Spleen (tissue), 7 donors: ENCODE measurements at regions not wholly inside any gene's neighbourhood (a gene's known extent, or its start where the extent isn't known, plus 50 kb on each side); places are given as distances from the start of the nearest gene placed in this dataset.

Experiments used
- POLR2A ChIP-seq, 3 donors: fragments of 450-650 bp; IDR thresholded peaks; one replicate each; pipeline ENCODE4 v1.5.1; 2017; ENCODE audit warnings: antibody characterized with exemption in 3 of 3, mild to moderate bottlenecking in 1 of 3
- POLR2AphosphoS5 ChIP-seq, 3 donors: sonication (generic); formaldehyde crosslinking; IDR thresholded peaks; one replicate each; pipeline ENCODE4 v1.5.1; 2017; ENCODE audit warnings: antibody characterized with exemption in 3 of 3
- TF ChIP-seq, protein P1 (sequence below), 11 experiments: fragments of 200-600 bp in 7 of 11; fragments of 450-650 bp in 4 of 11; sonication (generic) in 4 of 11; IDR thresholded peaks in 8 of 11; conservative IDR thresholded peaks in 3 of 11; 1 replicate in 7 of 11; 2 replicates in 4 of 11; pipeline versions ENCODE4 v1.4.0 to v1.8.0; 2016 to 2021; ENCODE audit warnings: antibody characterized with exemption in 11 of 11, inconsistent platforms in 4 of 11, mild to moderate bottlenecking in 1 of 11
- donor health status: DM: no; HTN: no; CAD: no; lungs with moderate emphysema.
- donor health status: DM: no; HTN: no; CAD: no.
- donor health status: DM: no; HTN: no; CAD: no.

DNA sequence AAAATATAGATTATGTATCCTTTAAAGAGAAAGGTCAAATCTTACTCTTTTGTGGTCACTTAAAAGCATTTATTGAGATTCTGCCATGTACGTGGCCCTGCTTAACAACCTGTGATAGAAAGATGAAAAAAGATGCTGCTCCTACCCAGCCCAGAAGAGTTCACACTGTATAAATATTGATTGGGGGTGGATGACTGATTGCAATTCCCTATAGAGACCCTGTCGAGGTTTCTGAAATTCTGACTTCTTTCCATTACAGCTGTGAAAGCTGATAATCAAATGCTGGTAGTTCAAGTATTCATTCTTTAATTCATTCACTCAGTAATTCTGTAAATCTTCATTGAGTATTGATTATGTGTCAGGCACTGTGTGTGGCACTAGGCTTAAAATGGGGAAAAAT is 114.1 kb upstream of the CHL1 start:
- TF ChIP-seq, protein P1, sequence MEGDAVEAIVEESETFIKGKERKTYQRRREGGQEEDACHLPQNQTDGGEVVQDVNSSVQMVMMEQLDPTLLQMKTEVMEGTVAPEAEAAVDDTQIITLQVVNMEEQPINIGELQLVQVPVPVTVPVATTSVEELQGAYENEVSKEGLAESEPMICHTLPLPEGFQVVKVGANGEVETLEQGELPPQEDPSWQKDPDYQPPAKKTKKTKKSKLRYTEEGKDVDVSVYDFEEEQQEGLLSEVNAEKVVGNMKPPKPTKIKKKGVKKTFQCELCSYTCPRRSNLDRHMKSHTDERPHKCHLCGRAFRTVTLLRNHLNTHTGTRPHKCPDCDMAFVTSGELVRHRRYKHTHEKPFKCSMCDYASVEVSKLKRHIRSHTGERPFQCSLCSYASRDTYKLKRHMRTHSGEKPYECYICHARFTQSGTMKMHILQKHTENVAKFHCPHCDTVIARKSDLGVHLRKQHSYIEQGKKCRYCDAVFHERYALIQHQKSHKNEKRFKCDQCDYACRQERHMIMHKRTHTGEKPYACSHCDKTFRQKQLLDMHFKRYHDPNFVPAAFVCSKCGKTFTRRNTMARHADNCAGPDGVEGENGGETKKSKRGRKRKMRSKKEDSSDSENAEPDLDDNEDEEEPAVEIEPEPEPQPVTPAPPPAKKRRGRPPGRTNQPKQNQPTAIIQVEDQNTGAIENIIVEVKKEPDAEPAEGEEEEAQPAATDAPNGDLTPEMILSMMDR (IDR thresholded peaks at IDR 0.05 in 8 of 11, conservative IDR thresholded peaks at IDR 0.05 in 3 of 11), result no peak
- TF ChIP-seq POLR2A (IDR thresholded peaks at IDR 0.05), result no peak
- no peak for TF ChIP-seq POLR2AphosphoS5 (IDR thresholded peaks at IDR 0.05)
